ENCODE measurements at regions not wholly inside any gene's neighbourhood (a gene's known extent, or its start where the extent isn't known, plus 50 kb on each side); places are given as distances from the start of the nearest gene placed in this dataset.
"Not testable (repeated sequence)": the region's sequence is repeated elsewhere in the genome, so short reads cannot be mapped to it uniquely, and the experiment has no call there.

GRCh38 chr14:43308421-43309110, 1198.5 kb downstream of the FSCB start:
- in situ Hi-C loops (cut with HindIII; ENCODE audit: low sequenced_read_pairs), result no loop called here

GRCh38 chr14:43307836-43308235, 1199.2 kb downstream of the FSCB start:
- DNase-seq (ENCODE audit: low spot score), result no peak
- in situ Hi-C loops (cut with HindIII; ENCODE audit: low sequenced_read_pairs), result no loop called here

More at GRCh38 chr14:43308421-43309110, 1198.5 kb downstream of the FSCB start:
- DNase-seq (ENCODE audit: low spot score), result no peak

- no peak for DNase-seq (ENCODE audit: low spot score)
- in situ Hi-C loops (cut with HindIII; ENCODE audit: low sequenced_read_pairs), result no loop called here
These were observed 1201.0 kb downstream of the FSCB start for GRCh38 chr14:43306053-43306452.

GRCh38 chr14:43297794-43298193, 1209.3 kb downstream of the FSCB start:
- in situ Hi-C loops (cut with HindIII; ENCODE audit: low sequenced_read_pairs), result no loop called here
- DNase-seq (ENCODE audit: low spot score), result no peak

- DNase-seq (ENCODE audit: low spot score); in situ Hi-C loops (cut with HindIII; ENCODE audit: low sequenced_read_pairs): not testable (repeated sequence)
These were observed 1211.0 kb downstream of the FSCB start for GRCh38 chr14:43296061-43296460.

- in situ Hi-C loops (cut with HindIII; ENCODE audit: low sequenced_read_pairs), result no loop called here
- DNase-seq (ENCODE audit: low spot score), result no peak
These were observed 1221.5 kb downstream of the FSCB start for GRCh38 chr14:43285575-43285974.

GRCh38 chr14:43260056-43260455, 1247.0 kb downstream of the FSCB start:
- no peak for DNase-seq (ENCODE audit: low spot score)
- in situ Hi-C loops (cut with HindIII; ENCODE audit: low sequenced_read_pairs), result no loop called here

- in situ Hi-C loops (cut with HindIII; ENCODE audit: low sequenced_read_pairs), result no loop called here
These were observed 1248.7 kb downstream of the FSCB start for GRCh38 chr14:43258396-43258795.

GRCh38 chr14:43256996-43257395, 1250.1 kb downstream of the FSCB start:
- in situ Hi-C loops (cut with HindIII; ENCODE audit: low sequenced_read_pairs), result not testable (repeated sequence)

More at GRCh38 chr14:43258396-43258795, 1248.7 kb downstream of the FSCB start:
- DNase-seq (ENCODE audit: low spot score), result no peak

GRCh38 chr14:43252866-43253265, 1254.2 kb downstream of the FSCB start:
- in situ Hi-C loops (cut with HindIII; ENCODE audit: low sequenced_read_pairs), result no loop called here
- no peak for DNase-seq (ENCODE audit: low spot score)

More at GRCh38 chr14:43256996-43257395, 1250.1 kb downstream of the FSCB start:
- DNase-seq (ENCODE audit: low spot score), result not testable (repeated sequence)

GRCh38 chr14:43249591-43249990, 1257.5 kb downstream of the FSCB start:
- in situ Hi-C loops (cut with HindIII; ENCODE audit: low sequenced_read_pairs), result no loop called here
- no peak for DNase-seq (ENCODE audit: low spot score)

- DNase-seq (ENCODE audit: low spot score), result no peak
- in situ Hi-C loops (cut with HindIII; ENCODE audit: low sequenced_read_pairs), result no loop called here
These were observed 1258.0 kb downstream of the FSCB start for GRCh38 chr14:43249116-43249515.

GRCh38 chr14:43247877-43248276, 1259.2 kb downstream of the FSCB start:
- no peak for DNase-seq (ENCODE audit: low spot score)
- in situ Hi-C loops (cut with HindIII; ENCODE audit: low sequenced_read_pairs), result no loop called here

GRCh38 chr14:43244142-43244625, 1262.9 kb downstream of the FSCB start:
- in situ Hi-C loops (cut with HindIII; ENCODE audit: low sequenced_read_pairs), result no loop called here
- DNase-seq (ENCODE audit: low spot score), result no peak

GRCh38 chr14:43243168-43243567, 1263.9 kb downstream of the FSCB start:
- DNase-seq (ENCODE audit: low spot score), result no peak
- in situ Hi-C loops (cut with HindIII; ENCODE audit: low sequenced_read_pairs), result no loop called here

GRCh38 chr14:43232261-43232660, 1274.8 kb downstream of the FSCB start:
- no peak for DNase-seq (ENCODE audit: low spot score)
- in situ Hi-C loops (cut with HindIII; ENCODE audit: low sequenced_read_pairs), result no loop called here

- DNase-seq (ENCODE audit: low spot score), result no peak
- in situ Hi-C loops (cut with HindIII; ENCODE audit: low sequenced_read_pairs), result no loop called here
These were observed 1291.6 kb downstream of the FSCB start for GRCh38 chr14:43215524-43215923.

- DNase-seq (ENCODE audit: low spot score), result no peak
- in situ Hi-C loops (cut with HindIII; ENCODE audit: low sequenced_read_pairs), result no loop called here
These were observed 1299.9 kb downstream of the FSCB start for GRCh38 chr14:43207189-43207588.

- in situ Hi-C loops (cut with HindIII; ENCODE audit: low sequenced_read_pairs), result no loop called here
- DNase-seq (ENCODE audit: low spot score), result no peak
These were observed 1302.3 kb downstream of the FSCB start for GRCh38 chr14:43204816-43205215.

- no peak for DNase-seq (ENCODE audit: low spot score)
- in situ Hi-C loops (cut with HindIII; ENCODE audit: low sequenced_read_pairs), result no loop called here
These were observed 1306.6 kb downstream of the FSCB start for GRCh38 chr14:43200519-43200918.

- in situ Hi-C loops (cut with HindIII; ENCODE audit: low sequenced_read_pairs), result no loop called here
These were observed 1308.6 kb downstream of the FSCB start for GRCh38 chr14:43198465-43198864.

More at GRCh38 chr14:43198465-43198864, 1308.6 kb downstream of the FSCB start:
- no peak for DNase-seq (ENCODE audit: low spot score)

Data from G401 (cell line).